Smooth muscle cell (in vitro differentiated cells): ENCODE measurements at regions not wholly inside any gene's neighbourhood (a gene's known extent, or its start where the extent isn't known, plus 50 kb on each side); places are given as distances from the start of the nearest gene placed in this dataset.

Experiments used
- DNase-seq: peaks from one replicate; lab custom pipeline; 2025; ENCODE audit not compliant: unreplicated experiment; lab: John Stamatoyannopoulos, UW
- H2AFZ ChIP-seq: fragments of 200-600 bp; sonication (generic); 2 replicates; pipeline ENCODE4 v1.6.0; 2016; ENCODE audit warnings: antibody characterized with exemption, low read depth, mild to moderate bottlenecking
- H3F3A ChIP-seq: fragments of 200-600 bp; sonication (generic); 2 replicates; pipeline ENCODE4 v1.6.0; 2017; ENCODE audit warnings: antibody characterized with exemption, low read depth
- H3K27ac ChIP-seq: fragments of 200-600 bp; sonication (generic); 2 replicates; pipeline ENCODE4 v1.5.1; 2016; ENCODE audit warnings: low read depth, mild to moderate bottlenecking
- H3K27me3 ChIP-seq: fragments of 200-600 bp; sonication (generic); 2 replicates; pipeline ENCODE4 v1.6.1; 2016; ENCODE audit warnings: low read depth, mild to moderate bottlenecking
- H3K36me3 ChIP-seq: fragments of 200-600 bp; sonication (generic); 2 replicates; pipeline ENCODE4 v1.5.1; 2016; ENCODE audit warnings: low read depth
- H3K4me1 ChIP-seq: fragments of 200-600 bp; sonication (generic); 2 replicates; pipeline ENCODE4 v1.5.1; 2016; ENCODE audit warnings: low read depth
- H3K4me2 ChIP-seq: fragments of 200-600 bp; sonication (generic); 2 replicates; pipeline ENCODE4 v1.6.0; 2016; ENCODE audit warnings: mild to moderate bottlenecking
- H3K4me3 ChIP-seq: fragments of 200-600 bp; sonication (generic); 2 replicates; pipeline ENCODE4 v1.5.1; 2016; ENCODE audit warnings: mild to moderate bottlenecking
- H3K79me2 ChIP-seq: fragments of 200-600 bp; sonication (generic); 2 replicates; pipeline ENCODE4 v1.6.0; 2016; ENCODE audit warnings: low read depth, mild to moderate bottlenecking
- H3K9ac ChIP-seq: fragments of 200-600 bp; sonication (generic); 2 replicates; pipeline ENCODE4 v1.6.0; 2016; ENCODE audit warnings: low read depth
- H3K9me3 ChIP-seq: fragments of 200-600 bp; sonication (generic); replicated peaks from 2 replicates; pipeline ENCODE4 v1.5.1; 2016; ENCODE audit warnings: low read depth
- H4K20me1 ChIP-seq: fragments of 200-600 bp; sonication (generic); 2 replicates; pipeline ENCODE4 v1.6.0; 2016; ENCODE audit warnings: low read depth
- CTCF ChIP-seq: fragments of 200-600 bp; sonication (generic); IDR thresholded peaks from 2 replicates; pipeline ENCODE4 v1.5.1; 2017; ENCODE audit warnings: borderline replicate concordance, mild to moderate bottlenecking, antibody characterized with exemption; ENCODE audit not compliant: insufficient read depth, poor library complexity, severe bottlenecking
- WGBS: methylation state at CpG from one replicate; pipeline ENCODE4 v1.1.7; 2016; ENCODE audit warnings: low lambda C conversion rate; 5-methylcytosine and 5-hydroxymethylcytosine counted together

DNA sequence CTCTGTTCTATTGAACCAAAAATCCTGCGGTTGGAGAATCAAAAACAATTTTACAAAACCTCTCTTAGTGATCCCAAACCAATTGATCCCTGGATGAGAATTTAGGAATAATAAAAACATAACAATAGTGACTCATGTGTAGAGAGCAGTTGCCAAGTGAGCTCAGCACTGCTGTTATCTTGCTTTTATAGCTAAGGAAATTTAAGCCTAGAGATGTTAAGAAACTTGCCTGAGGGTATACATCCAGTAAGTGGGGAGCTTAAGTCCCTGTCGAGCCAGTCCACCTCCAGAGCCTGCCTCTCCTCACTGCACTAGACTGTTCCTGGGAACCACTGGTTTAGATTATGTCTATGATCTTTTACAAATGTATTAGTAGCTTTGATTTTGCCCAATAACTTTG lies 358.4 kb upstream of the LMCD1 start:
- no peaks in the 10 kb centered on the region for H3K27me3 ChIP-seq
- WGBS: 43% methylated on average over 2 of the region's 2 CpGs
- TF ChIP-seq CTCF: no peak
- H3K9me3 ChIP-seq: no peaks in the 10 kb centered on the region
- H3K4me1 ChIP-seq: no peaks in the 10 kb centered on the region
- H3K27ac ChIP-seq: no peak overlapping the region
- no peaks in the 10 kb centered on the region for H3K36me3 ChIP-seq
- no peak overlapping the region for H2AFZ ChIP-seq
- no peak overlapping the region for H3K4me3 ChIP-seq
- H3K4me2 ChIP-seq: no peak overlapping the region
- DNase-seq: no peak
- no peaks in the 10 kb centered on the region for H3K79me2 ChIP-seq
- no peaks in the 10 kb centered on the region for H3F3A ChIP-seq
- H4K20me1 ChIP-seq: no peaks in the 10 kb centered on the region
- no peak overlapping the region for H3K9ac ChIP-seq

- no peak for DNase-seq
- H3K4me2 ChIP-seq: no peak overlapping the region
- no peak for TF ChIP-seq CTCF
- WGBS: 89% methylated on average over 2 of the region's 2 CpGs
- no peaks in the 10 kb centered on the region for H3K79me2 ChIP-seq
- no peak overlapping the region for H3K9ac ChIP-seq
- H3K9me3 ChIP-seq: no peaks in the 10 kb centered on the region
- no peaks in the 10 kb centered on the region for H3K27me3 ChIP-seq
- H3K36me3 ChIP-seq: no peaks in the 10 kb centered on the region
- no peak overlapping the region for H3K27ac ChIP-seq
- no peak overlapping the region for H3K4me3 ChIP-seq
- H3F3A ChIP-seq: no peaks in the 10 kb centered on the region
- H3K4me1 ChIP-seq: no peaks in the 10 kb centered on the region
- H4K20me1 ChIP-seq: no peaks in the 10 kb centered on the region
- H2AFZ ChIP-seq: no peak overlapping the region
Observed at GRCh38 chr3:8145661-8146060, 356.0 kb upstream of the LMCD1 start.

GRCh38 chr3:8147711-8148110 lies 353.9 kb upstream of the LMCD1 start:
- Histone ChIP-seq H3K27ac (no peak overlapping the region), H2AFZ (no peak overlapping the region), H3F3A (no peaks in the 10 kb centered on the region), H3K79me2 (no peaks in the 10 kb centered on the region), H3K9me3 (no peaks in the 10 kb centered on the region), H4K20me1 (no peaks in the 10 kb centered on the region), H3K4me1 (no peaks in the 10 kb centered on the region), H3K4me2 (no peak overlapping the region), H3K9ac (no peak overlapping the region), H3K36me3 (no peaks in the 10 kb centered on the region), H3K27me3 (no peaks in the 10 kb centered on the region), H3K4me3 (no peak overlapping the region)
- no peak for TF ChIP-seq CTCF
- no peak for DNase-seq
- WGBS: 59% methylated on average over 1 of the region's 1 CpG

- Histone ChIP-seq H3K4me3 (no peak overlapping the region), H3K79me2 (no peaks in the 10 kb centered on the region), H3K4me1 (no peaks in the 10 kb centered on the region), H3K36me3 (no peaks in the 10 kb centered on the region), H4K20me1 (no peaks in the 10 kb centered on the region), H3K9ac (no peak overlapping the region), H2AFZ (no peak overlapping the region), H3K27me3 (no peaks in the 10 kb centered on the region), H3F3A (no peaks in the 10 kb centered on the region), H3K27ac (no peak overlapping the region), H3K4me2 (no peak overlapping the region), H3K9me3 (no peaks in the 10 kb centered on the region)
- 63% methylated on average over 6 of the region's 6 CpGs for WGBS
- TF ChIP-seq CTCF: peak; percentile 9
- no peak for DNase-seq
Observed at GRCh38 chr3:8152821-8153418, 348.7 kb upstream of the LMCD1 start.
